HG03521 (cell line): ENCODE measurements at regions not wholly inside any gene's neighbourhood (a gene's known extent, or its start where the extent isn't known, plus 50 kb on each side); places are given as distances from the start of the nearest gene placed in this dataset.

Source experiments
- ATAC-seq: cut with Tn5 transposase; IDR thresholded peaks from one replicate; pipeline ENCODE4 v1.9.1; 2021; ENCODE audit warnings: mild to moderate bottlenecking, moderate library complexity; ENCODE audit not compliant: unreplicated experiment

GRCh38 chr6:138004430-138005287, 102.6 kb downstream of the PERP start:
- ATAC-seq: no peak

- ATAC-seq: no peak
Measured at GRCh38 chr6:138005846-138006245, 101.4 kb downstream of the PERP start.

DNA sequence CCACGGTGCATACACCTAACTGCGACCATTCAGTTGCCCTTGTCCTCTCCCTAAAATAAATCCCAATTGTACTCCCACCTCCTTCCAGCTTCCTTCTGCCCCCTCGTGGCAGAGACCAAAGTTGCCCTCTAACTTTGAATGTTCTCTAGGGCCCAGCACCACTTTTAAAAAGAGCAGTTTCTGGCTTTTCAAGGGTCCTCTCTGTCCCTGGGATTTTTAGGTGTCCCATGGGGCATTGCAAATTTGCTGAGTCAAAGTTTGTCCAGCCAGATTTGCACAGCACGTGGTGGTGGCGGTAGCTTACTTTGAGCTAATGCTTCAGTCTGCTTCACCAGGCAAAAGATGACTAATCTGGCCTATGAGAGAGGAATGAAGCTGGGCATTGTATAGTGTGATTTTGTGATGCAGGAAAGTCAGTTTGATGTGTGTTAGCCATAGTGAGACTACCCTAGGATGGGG, 100.2 kb downstream of the PERP start:
- ATAC-seq: no peak

DNA sequence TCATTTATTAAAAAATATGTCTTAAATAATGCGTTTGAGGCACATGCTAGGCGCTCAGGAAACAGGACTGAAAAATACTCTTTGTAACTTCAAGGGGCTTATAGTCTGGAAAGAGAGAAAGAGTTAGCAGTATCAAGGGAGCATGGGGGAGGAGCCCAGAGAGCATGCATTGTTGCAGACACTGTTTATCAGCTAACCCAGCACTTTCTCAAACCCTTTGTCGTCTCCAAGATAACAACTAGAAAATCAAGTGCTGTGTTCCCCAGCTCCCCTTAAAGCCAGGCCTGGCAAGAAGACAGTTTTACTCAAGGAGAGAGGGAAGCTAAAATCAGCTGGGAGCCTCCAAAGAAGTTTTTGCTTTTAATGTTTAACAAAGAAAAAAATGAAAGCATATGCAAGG, 98.4 kb downstream of the PERP start:
- ATAC-seq: no peak

- no peak for ATAC-seq
Measured at GRCh38 chr6:138011413-138011812, 95.8 kb downstream of the PERP start.

DNA sequence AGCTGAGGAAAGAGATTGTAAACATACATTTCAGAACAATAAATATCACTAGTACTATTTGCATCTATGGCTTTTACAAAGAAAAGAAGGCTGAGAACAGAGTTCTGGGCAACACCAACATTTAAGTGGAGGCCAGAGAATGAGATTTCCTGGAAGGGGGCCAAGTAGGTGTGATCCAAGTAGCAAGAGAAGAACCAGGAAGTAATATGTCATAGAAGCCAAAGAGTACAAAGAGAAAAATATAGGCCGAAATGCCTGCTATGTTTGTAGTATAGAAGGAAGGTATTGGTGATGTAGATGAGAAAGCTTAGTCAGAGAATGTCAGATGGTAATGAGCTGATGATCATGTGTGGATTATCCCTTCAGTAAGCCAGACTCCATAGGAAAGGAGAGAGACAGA, 94.5 kb downstream of the PERP start:
- ATAC-seq: no peak

DNA sequence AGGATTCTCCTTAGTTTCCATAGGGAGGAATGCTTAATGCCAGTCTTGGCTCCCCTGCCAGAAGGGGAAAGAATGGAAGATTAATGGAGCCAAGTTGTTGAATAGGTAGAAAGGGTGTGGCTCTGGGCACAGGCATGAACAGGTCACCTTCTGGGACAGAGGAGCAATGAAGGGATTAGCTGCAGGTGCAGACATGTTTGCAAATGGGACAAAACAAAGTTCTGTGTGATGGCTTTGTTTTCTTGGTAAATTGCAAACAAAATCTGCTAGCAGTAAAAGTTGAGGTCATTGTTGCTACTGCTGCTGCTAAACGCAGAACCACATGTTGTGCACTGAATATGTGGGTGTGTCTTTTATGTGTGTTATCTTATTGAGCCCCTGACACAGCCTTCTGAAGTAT, 93.3 kb downstream of the PERP start:
- no peak for ATAC-seq

DNA sequence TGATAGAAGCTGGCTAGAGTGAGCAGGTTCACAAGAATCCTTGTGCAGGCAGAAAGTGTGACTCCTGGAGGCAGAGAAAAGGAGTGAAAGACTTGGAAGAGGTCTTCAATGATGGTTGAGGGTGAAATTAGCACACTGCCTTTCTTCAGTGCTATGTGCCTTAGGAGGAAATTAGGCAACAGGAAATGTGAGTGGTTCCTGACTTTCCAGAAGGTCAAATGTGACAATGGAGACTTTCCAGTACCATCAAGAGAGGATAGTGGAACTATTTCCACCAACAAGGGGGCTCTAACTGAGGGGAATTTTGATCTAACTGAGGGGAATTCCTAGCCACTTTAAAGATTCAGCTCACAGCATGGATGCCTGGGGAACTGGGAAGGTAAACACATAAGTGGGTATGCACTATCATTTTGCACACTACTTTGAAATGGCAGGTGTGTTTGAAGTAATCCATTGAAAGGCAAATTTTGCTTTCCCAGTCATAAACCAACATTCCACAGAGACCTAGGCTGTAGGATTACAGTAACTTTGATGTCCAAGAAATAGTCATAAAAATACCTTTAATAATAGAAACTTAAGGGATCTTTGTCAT, 90.0 kb downstream of the PERP start:
- no peak for ATAC-seq

DNA sequence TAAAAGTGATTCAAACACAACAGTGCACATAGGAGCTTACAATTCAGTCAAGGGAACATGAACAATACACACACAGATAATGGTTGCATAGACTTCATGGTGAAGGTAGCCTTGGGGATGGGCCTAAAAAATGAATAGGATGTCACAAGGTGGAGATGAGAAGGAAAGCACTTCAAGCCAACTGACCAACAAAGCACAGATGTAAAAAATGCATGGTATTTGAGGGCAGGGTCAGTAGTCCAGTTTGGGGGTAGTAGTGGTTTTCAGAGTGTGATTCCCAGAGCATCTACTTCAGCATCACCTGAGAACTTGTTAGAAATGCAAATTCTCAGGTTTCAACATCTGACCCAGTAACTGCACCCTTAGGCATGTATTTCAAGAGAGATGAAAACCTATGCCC, 88.9 kb downstream of the PERP start:
- no peak for ATAC-seq

GRCh38 chr6:138025528-138025978, 81.7 kb downstream of the PERP start:
- no peak for ATAC-seq

DNA sequence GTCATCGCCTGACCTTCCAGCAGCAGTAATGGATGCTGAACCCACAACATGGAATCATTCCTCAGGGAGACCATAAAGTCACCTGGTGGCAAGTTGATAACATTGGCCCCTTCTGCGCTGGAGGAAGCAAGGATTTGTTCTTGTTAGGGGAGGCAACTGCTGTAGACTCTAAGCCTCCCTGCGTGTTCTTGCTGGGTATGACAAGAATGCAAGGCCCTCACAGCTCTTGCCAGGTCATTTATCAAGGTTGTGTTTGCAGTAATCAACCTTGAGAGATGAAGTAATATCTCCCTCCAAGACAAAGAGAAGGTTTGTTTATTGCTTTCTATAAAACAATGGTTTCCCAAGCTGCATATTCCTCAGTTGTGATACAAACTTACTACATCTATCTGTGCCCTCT, 80.9 kb downstream of the PERP start:
- no peak for ATAC-seq

GRCh38 chr6:138028893-138029292, 78.3 kb downstream of the PERP start:
- ATAC-seq: no peak

DNA sequence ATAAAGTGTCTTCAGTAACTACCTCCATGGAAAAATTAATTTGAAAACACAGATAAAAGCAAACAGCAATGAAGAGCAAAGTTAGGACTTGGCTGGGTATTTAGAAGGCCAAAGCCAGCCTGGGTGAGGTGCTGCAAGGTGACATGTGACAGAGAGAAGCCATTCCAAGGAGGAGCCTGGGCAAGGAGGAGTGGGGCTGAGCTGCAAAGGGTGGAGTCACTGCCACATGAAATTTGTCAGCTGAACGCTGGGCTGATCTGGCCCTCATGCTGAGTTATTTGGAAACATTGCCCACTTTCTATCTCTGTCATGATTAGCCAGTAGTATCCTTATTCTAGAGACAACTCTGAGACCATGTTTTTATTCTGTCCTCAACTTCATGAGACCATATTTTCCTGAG, 76.3 kb downstream of the PERP start:
- ATAC-seq: no peak

DNA sequence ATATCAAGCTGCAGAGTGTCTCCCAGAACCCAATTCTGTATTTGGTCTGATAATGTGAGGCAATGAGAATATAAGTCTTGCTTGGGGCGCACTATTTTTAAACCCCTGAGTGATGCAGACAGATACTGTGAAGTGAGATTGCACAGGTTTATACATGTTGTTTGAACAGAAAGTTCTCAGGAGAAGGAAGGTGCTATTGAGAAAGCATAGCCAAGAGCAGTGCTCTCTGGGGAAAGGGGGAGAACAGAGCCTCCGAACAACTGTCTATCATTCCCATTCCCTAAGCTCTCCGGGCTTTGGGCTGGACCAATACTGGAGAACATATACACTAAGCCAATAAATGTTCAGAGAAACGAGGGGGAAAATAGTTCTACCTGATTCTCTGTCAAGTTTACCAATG, 75.8 kb downstream of the PERP start:
- no peak for ATAC-seq

DNA sequence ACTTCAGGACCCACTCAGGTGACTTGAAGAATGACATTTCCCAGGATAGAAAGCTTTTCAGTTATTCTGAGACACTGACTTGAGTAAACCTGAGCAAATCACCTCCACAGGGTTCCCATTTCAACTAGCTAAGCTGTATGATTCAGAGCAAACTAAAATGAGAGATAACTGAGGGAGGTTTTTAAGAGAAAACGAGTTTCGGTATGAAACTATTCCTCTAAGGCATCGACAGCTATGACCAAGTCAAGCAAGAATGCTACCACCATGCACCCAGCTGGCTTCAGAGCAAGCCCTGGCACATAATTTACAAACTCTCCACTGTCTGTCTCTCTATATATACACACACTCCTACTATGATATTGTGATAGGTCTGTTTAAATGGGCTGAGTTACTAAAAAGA, 75.4 kb downstream of the PERP start:
- ATAC-seq: no peak

DNA sequence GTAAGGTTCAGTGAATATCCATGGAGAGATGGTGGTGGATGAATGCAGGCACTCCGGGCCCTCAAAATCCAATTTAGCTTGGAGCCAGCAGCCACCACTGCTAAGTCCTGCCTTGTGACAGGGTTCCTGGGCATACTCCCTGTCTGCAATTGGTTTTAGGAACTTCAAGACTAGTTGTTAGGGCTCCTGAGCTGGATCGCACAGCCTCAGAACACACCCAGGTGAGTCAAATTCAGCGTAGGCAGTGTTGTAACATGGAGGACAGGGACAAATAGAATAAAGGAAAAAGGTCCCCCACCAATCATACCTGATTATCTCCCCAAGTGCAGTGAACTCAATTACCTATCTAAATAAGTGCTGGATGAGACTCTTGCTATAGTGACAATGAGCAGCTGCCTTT, 74.6 kb downstream of the PERP start:
- no peak for ATAC-seq

DNA sequence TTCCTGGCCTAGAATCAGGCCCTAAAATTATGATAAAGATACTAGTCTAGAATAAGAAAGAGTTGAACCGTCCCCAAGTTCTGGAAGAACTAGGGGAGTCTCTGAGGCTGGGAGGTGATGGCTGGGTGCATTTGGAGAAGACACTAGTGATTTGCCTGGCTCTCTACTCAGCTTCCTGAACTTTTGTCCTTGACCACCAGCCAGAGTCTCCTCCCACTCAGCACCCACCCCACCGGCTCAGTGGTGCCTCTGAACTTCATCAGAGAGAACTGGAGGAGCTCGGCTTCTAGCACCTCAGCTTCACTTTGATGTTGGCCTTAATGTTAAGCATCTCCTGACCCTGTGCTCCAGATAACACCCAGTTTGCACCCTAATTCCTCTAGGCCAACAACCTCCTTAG, 73.0 kb downstream of the PERP start:
- ATAC-seq: no peak

DNA sequence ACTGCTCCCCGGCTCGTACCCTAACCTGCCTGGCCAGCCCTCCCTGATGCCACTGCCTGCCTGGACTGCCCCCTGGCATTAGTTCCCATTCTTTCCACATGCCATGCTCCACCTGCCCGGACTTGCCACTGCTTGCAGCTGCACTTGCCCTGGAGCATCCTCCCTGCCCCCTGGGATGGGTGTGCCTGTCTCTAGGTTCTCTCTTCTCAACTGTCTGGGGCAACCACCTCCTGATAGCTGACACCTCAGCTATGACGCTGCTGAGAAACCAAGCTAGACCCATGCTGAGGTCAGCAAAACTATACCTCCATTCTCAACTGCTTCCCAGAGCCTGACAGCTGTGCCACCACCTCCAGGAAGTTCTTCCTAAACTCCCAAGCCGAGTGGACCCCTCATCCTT, 72.1 kb downstream of the PERP start:
- no peak for ATAC-seq

DNA sequence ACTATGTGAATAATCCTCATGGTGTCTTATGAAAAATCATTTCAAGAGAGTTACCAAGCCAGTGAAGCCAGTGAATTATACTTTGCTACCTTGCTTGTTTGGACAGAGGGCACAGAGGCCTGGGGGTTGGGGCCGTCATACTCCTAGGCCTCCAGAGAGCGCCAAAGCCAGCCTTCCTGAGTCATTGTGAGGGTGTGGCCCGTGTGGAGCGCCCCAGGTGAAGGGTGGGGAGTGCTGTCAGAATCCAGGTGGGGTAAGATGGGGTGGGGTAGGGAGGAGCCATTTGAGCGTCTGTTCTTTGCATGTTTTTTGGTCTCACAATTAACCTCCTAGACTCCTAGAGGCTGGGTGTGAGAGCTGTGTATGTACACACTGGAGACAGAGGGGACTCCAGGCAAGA, 71.1 kb downstream of the PERP start:
- no peak for ATAC-seq

GRCh38 chr6:138037009-138037504, 70.2 kb downstream of the PERP start:
- no peak for ATAC-seq

- ATAC-seq: no peak
Measured at GRCh38 chr6:138038142-138038870, 68.9 kb downstream of the PERP start.
